ENCODE measurements at regions not wholly inside any gene's neighbourhood (a gene's known extent, or its start where the extent isn't known, plus 50 kb on each side); places are given as distances from the start of the nearest gene placed in this dataset.

DNA sequence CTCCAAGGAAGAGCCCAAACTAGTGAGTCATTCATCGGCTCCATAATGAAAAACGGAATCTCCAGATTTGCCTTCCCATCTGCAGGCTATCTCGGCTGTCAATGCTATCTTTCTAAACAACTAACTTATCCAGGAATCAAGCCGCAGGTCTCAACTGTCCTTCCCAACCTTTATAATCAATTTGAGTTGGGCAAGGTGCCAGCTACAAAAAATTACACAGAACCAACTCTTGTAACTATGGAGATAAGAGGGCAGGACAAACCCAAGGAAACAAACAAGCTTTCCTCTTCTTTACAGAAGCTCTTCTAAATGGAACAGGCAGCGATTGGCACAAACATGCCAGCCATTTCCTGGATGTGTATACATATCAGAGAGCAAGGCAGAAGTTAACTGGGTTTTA is 61.2 kb upstream of the RAI2 start (continued):
- TF ChIP-seq, protein P1, sequence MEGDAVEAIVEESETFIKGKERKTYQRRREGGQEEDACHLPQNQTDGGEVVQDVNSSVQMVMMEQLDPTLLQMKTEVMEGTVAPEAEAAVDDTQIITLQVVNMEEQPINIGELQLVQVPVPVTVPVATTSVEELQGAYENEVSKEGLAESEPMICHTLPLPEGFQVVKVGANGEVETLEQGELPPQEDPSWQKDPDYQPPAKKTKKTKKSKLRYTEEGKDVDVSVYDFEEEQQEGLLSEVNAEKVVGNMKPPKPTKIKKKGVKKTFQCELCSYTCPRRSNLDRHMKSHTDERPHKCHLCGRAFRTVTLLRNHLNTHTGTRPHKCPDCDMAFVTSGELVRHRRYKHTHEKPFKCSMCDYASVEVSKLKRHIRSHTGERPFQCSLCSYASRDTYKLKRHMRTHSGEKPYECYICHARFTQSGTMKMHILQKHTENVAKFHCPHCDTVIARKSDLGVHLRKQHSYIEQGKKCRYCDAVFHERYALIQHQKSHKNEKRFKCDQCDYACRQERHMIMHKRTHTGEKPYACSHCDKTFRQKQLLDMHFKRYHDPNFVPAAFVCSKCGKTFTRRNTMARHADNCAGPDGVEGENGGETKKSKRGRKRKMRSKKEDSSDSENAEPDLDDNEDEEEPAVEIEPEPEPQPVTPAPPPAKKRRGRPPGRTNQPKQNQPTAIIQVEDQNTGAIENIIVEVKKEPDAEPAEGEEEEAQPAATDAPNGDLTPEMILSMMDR (IDR thresholded peaks at IDR 0.05; ENCODE audit: low read depth, low read length, missing input control): no peak
- TF ChIP-seq RXRA (IDR thresholded peaks at IDR 0.05) (no peak), SP1 (IDR thresholded peaks at IDR 0.05) (no peak), GABPA (IDR thresholded peaks at IDR 0.05 in 1 of 2, conservative IDR thresholded peaks at IDR 0.05 in 1 of 2) (no peak), NR2F2 (IDR thresholded peaks at IDR 0.05) (no peak), RAD21 (IDR thresholded peaks at IDR 0.05) (no peak), HNF4A (conservative IDR thresholded peaks at IDR 0.05) (no peak), HNF4G (IDR thresholded peaks at IDR 0.05) (no peak)
- TF ChIP-seq, protein P2, sequence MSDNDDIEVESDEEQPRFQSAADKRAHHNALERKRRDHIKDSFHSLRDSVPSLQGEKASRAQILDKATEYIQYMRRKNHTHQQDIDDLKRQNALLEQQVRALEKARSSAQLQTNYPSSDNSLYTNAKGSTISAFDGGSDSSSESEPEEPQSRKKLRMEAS (IDR thresholded peaks at IDR 0.05): no peak

DNA sequence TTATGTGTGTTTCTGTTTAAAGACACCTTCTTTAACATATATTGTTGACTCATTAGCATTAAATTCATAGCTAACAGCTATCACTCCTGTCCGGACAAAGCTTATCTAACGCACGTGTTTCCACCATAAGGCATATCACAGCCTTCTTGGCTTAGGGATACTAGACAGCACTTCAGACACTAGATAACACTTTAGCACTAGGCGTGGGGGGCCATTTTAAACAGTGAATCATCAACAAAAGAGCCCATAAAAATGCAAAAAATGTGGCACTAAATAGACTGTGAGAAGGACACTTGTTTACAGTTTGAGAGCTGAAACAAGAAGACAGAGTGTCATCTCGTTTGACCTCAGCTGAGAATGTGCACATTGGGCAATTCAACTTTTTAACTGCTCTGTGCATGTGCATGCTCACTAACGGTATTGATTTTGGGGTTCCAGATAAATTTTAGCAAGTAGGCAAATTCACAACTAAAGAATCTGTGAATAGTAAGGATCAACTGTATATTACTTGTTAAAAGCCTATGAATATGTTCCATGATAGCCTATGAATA is 58.9 kb upstream of the RAI2 start:
- Histone ChIP-seq H3K4me1 (ENCODE audit: control insufficient read depth in 4 of 4, insufficient read depth in 4 of 4, low read length in 3 of 4) (peaks cover 0 to 11% (median 3%) of the 10 kb centered on the region in 4 donors), H3K36me3 (ENCODE audit: control insufficient read depth in 4 of 4, insufficient read depth in 3 of 4, low read depth in 1 of 4, low read length in 3 of 4) (no peaks in the 10 kb centered on the region), H3K4me3 (ENCODE audit: low read depth in 1 of 3, low read length in 3 of 3) (no peak overlapping the region), H3K27me3 (ENCODE audit: control insufficient read depth in 4 of 4, insufficient read depth in 4 of 4, low read length in 3 of 4) (no peaks in the 10 kb centered on the region), H3K9me3 (ENCODE audit: control insufficient read depth in 4 of 4, low read length in 3 of 4) (no peaks in the 10 kb centered on the region), H3K9ac (ENCODE audit: low read depth in 1 of 2, low read length in 2 of 2) (no peak overlapping the region), H3K27ac (ENCODE audit: low read depth in 1 of 2, low read length in 2 of 2) (no peak overlapping the region)
- WGBS: 50% methylated on average over 6 of the region's 6 CpGs
- TF ChIP-seq RAD21 (IDR thresholded peaks at IDR 0.05) (no peak), HNF4A (conservative IDR thresholded peaks at IDR 0.05) (peak; percentile 19 to 41), JUND (IDR thresholded peaks at IDR 0.05) (no peak), RXRA (IDR thresholded peaks at IDR 0.05) (peak; percentile 50 to 68)
- TF ChIP-seq, protein P2 (IDR thresholded peaks at IDR 0.05): peak; percentile 43
- no peak for DNase-seq (ENCODE audit: low spot score)

DNA sequence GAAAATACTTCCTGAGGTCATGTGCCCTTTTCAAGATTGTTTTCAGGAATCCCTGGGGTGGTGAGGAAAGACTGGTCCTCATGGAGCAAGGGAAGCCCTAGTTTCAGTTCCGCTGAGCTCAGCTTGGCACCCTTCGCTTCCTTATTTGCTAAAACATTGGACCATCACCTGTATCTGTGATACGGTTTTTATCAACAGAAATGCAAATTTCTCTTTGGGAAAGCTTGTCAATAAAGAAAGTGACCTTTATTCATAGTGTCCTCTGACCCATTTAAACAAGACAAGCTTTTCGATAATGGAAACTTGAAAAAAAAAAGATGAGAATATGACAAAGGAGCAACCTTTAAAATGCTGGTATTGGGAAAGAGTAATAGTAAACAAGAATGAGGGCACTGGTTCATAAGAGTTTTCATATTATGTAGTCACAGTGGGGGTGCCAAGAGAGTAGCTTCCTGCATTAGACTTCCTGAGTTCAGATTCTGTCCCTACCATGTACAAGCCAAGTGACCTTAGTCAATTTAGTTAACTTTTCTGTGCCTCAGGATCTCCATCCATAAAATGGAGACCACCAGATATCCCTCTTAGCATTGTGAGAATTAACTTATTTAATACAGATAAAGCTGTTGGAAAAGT is 57.0 kb upstream of the RAI2 start:
- no peak overlapping the region for H3K4me3 ChIP-seq (ENCODE audit: low read depth in 1 of 3, low read length in 3 of 3)
- H3K36me3 ChIP-seq (ENCODE audit: control insufficient read depth in 4 of 4, insufficient read depth in 3 of 4, low read depth in 1 of 4, low read length in 3 of 4): no peaks in the 10 kb centered on the region
- no peaks in the 10 kb centered on the region for H3K27me3 ChIP-seq (ENCODE audit: control insufficient read depth in 4 of 4, insufficient read depth in 4 of 4, low read length in 3 of 4)
- no peak for DNase-seq (ENCODE audit: low spot score)
- peak overlapping the region in 1 of 2 donors; percentile 56 for H3K27ac ChIP-seq (ENCODE audit: low read depth in 1 of 2, low read length in 2 of 2)
- TF ChIP-seq, protein P1 (IDR thresholded peaks at IDR 0.05; ENCODE audit: low read depth, low read length, missing input control): no peak
- TF ChIP-seq RXRA (IDR thresholded peaks at IDR 0.05): peak; percentile 77 to 84
- TF ChIP-seq FOXA1 (IDR thresholded peaks at IDR 0.05): peak; percentile 17
- TF ChIP-seq SP1 (IDR thresholded peaks at IDR 0.05): peak; percentile 74
- TF ChIP-seq, protein P3, sequence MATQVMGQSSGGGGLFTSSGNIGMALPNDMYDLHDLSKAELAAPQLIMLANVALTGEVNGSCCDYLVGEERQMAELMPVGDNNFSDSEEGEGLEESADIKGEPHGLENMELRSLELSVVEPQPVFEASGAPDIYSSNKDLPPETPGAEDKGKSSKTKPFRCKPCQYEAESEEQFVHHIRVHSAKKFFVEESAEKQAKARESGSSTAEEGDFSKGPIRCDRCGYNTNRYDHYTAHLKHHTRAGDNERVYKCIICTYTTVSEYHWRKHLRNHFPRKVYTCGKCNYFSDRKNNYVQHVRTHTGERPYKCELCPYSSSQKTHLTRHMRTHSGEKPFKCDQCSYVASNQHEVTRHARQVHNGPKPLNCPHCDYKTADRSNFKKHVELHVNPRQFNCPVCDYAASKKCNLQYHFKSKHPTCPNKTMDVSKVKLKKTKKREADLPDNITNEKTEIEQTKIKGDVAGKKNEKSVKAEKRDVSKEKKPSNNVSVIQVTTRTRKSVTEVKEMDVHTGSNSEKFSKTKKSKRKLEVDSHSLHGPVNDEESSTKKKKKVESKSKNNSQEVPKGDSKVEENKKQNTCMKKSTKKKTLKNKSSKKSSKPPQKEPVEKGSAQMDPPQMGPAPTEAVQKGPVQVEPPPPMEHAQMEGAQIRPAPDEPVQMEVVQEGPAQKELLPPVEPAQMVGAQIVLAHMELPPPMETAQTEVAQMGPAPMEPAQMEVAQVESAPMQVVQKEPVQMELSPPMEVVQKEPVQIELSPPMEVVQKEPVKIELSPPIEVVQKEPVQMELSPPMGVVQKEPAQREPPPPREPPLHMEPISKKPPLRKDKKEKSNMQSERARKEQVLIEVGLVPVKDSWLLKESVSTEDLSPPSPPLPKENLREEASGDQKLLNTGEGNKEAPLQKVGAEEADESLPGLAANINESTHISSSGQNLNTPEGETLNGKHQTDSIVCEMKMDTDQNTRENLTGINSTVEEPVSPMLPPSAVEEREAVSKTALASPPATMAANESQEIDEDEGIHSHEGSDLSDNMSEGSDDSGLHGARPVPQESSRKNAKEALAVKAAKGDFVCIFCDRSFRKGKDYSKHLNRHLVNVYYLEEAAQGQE (IDR thresholded peaks at IDR 0.05): no peak
- TF ChIP-seq YY1 (IDR thresholded peaks at IDR 0.05): no peak
- TF ChIP-seq JUND (IDR thresholded peaks at IDR 0.05): no peak
- peak; percentile 53 for TF ChIP-seq FOXA2 (IDR thresholded peaks at IDR 0.05)
- no peak for TF ChIP-seq TAF1 (conservative IDR thresholded peaks at IDR 0.05)
- TF ChIP-seq, protein P4, sequence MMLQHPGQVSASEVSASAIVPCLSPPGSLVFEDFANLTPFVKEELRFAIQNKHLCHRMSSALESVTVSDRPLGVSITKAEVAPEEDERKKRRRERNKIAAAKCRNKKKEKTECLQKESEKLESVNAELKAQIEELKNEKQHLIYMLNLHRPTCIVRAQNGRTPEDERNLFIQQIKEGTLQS (IDR thresholded peaks at IDR 0.05): no peak
- TF ChIP-seq, protein P2 (IDR thresholded peaks at IDR 0.05): no peak
- TF ChIP-seq HNF4A (conservative IDR thresholded peaks at IDR 0.05): peak; percentile 44 to 57
- no peak for TF ChIP-seq EGR1 (IDR thresholded peaks at IDR 0.05; ENCODE audit: low read depth in 2 of 2)
- no peak for TF ChIP-seq GABPA (IDR thresholded peaks at IDR 0.05 in 1 of 2, conservative IDR thresholded peaks at IDR 0.05 in 1 of 2)
- no peak for TF ChIP-seq HNF4G (IDR thresholded peaks at IDR 0.05)
- no peak for TF ChIP-seq RAD21 (IDR thresholded peaks at IDR 0.05)
- H3K9ac ChIP-seq (ENCODE audit: low read depth in 1 of 2, low read length in 2 of 2): no peak overlapping the region
- no peaks in the 10 kb centered on the region for H3K9me3 ChIP-seq (ENCODE audit: control insufficient read depth in 4 of 4, low read length in 3 of 4)
- 37% methylated on average over 4 of the region's 4 CpGs for WGBS
- H3K4me1 ChIP-seq (ENCODE audit: control insufficient read depth in 4 of 4, insufficient read depth in 4 of 4, low read length in 3 of 4): peaks cover 0 to 11% (median 3%) of the 10 kb centered on the region in 4 donors
